IPS-NIHi7 (cell line): ENCODE measurements at regions not wholly inside any gene's neighbourhood (a gene's known extent, or its start where the extent isn't known, plus 50 kb on each side); places are given as distances from the start of the nearest gene placed in this dataset.

Experiments used
- DNase-seq: peaks from one replicate; pipeline ENCODE4 v3.0.0; 2012; ENCODE audit warnings: mixed read lengths; ENCODE audit errors: extremely low spot score

DNA sequence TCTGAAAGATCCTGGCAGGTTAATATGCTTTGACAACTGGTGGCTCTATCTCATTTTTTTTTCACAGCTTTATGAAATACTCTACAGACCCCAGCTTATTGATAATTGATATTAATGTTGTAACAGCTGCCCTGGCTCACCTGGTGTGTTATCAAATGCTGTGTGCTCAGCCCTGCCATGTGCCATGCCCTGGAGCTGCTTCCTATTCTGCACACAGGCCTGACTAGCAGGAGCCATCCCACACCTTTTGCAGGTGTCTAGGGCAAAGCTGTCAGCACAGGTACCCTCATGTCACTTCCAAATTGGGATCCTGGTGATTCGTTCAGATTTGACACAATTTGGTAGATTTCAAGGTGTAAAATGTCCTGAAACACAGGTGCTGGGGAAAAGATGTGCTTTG, 254.6 kb upstream of the MAN1A1 start:
- no peak for DNase-seq

DNA sequence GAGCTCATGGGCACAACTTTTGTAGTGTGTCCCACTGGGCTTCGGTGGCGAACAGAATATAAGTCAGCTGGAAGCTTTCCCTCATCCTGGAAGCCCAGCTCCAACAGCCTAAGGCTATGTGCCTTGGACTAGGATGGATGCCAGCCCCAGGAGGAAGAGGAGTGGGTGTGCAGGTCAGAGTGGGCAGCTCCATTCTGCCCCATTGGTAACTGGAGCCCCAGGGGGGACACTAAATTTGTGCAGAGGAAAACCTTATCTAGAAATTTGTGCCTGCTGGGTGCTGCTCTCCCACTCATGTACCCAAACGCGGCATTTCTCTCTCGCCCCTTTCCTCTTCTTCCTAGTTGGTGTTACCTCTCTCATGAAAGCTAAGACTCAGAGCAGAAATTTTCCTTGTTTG, 253.9 kb upstream of the MAN1A1 start:
- DNase-seq: no peak

DNA sequence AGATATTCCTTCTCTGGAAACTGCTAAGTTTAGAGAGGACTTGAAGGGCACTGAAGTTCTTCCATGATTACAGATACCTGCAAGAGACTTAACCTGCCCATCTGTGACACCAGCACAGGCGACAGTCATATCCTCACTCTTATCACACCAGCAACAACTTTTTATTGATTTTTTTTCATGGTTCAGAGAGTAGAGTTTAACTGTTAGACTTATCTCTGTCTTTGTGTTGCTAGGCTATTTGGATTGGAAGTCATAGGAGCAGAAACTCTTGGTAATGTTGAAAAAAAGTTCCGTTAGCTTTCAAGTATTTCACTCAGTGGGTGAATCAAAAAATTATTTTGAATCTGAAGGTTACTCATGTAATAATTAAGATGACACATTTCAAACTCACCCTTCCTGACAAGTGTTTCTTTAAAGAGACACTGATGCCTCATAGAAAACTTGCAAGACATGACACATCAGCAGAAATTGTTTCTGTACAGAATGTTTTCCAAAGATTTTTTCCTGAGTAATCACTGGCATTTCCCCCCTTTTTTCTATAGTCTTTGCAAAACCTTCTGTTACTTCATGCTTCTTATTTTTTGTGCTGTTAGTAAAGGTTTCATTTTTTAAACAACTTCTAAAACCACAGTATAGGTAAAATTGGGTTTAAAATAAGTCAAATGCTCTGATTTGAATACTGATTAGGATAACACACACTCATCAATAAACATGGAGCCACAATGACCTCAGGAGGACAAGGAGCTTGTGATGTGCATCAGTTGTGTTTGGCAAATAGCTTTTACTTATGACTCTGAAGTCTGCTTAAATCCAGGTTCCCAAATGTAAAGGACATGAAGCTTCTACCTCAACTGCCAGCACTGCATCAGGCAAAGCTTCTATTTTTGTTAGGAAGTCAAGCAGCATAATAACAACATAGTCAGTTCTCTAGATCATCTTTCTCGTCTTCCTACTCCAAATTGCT, 252.9 kb upstream of the MAN1A1 start:
- no peak for DNase-seq

DNA sequence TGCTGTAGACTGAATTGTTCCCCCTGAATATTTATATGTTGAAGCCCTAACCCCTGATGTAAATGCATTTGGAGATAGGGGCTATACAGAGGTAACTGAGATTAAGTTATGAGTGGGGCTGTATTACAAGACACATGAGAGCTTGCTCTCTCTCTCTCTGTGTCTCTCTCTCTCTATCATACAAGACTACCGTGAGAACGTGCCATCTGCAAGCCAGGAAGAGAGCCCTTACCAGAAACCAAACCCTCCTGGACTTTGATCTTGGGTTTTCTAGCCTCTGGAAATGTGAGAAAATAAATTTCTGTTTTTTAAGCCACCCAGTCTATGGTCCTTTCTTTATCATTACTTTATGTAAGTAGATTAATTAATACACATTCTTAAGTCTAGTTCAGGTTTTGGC, 249.3 kb upstream of the MAN1A1 start:
- no peak for DNase-seq

DNA sequence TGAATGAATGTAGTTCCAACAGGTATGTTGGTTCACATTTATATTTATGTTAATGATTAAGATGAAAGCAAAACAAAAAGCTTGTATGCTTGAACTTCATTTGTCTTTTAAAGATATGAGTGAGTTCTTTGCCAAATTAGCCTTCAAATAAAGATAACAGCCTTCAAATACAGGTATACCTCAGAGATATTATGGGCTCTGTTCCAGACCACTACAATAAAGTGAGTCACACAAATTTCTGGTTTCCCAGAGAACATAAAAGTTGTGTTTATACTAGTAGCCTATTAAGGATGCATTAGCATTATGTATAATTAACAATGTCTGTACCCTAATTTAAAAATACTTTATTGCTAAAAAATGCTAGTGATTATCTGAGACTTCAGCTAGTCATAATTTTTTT, 245.3 kb upstream of the MAN1A1 start:
- no peak for DNase-seq

DNA sequence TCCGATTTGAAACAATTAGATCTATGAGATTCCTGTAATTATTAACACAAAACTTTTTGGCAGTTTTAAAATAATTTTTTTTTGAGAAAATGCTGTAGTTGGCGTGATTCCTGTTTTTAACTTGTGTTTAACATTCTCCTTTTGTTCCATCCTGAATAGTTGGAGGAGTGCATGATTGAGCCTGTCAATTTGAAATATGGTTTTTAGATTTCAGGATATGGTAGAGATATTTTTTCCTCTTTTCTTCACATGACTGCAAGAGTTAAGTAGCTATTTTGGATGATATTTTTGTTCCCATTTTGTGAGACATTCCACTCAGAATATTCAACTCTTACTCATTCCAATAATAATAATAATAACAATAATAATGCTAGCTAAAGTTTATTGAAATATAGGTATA, 241.7 kb upstream of the MAN1A1 start:
- no peak for DNase-seq

DNA sequence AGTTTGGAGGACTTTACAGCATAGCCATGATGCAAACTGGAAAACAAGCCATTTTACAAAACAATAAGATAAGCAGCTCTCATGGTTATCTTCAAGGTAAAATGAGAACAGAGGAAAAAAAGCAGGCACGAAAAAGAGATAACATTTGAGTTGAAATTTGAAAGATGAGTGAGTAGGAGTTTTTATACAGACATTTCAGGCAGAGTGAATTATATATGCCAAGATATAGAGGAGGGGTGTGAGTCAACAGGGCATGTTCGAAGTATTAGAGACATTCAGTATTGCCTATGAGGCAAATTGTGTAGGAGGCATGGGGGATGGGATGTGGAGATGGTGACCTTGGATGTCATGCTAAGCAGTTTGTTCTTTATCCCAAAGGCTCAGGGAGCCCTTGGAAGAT, 240.5 kb upstream of the MAN1A1 start:
- DNase-seq: no peak

DNA sequence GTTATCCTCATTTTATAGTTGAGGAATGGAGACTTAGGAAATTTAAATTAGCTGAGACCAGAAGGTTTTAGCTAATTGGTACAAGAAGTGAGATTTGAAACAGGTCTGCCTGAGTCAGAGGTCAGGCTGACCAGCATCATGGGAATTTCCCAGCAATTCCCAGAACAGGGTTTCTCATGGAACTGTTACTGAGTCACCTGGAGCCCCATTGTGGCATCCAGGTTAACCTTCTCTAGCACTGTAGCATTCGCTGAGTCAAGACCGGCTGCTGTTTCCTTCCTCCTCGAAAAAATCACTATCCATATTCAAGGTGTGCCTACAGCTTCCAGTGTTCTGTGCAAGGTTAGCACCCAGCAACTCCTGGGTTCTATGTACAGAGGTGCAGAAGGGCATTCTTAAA, 238.0 kb upstream of the MAN1A1 start:
- peak; percentile 27 for DNase-seq

DNA sequence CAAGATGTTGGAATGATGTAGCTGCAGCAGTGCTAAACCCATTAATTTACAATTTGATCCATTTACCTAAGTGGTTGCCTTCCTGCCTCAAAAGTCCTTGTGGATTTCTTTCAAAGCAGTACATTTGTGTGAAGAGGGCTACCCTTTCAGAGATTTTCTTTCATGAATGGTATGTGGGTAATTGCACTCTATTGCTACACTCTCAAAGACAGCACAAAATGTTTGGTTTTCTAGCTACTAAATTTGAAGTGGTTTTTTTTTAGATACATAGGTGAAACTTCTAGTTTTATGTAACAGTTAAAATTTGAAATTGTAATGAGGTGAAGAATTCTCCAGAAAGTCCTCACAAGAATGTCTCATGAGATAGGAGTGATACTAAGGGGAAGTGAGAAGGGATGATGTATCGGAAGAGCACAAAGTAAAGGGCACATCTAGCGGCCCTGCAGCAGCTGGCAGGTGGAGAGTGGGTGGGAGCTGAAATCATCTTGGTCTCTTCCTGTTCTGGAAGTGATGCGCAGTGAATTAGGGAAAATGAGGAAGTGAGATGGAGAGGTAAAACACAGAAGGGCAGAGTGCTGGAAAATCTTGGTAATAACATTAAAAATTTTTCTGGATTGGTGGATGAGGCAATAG, 236.8 kb upstream of the MAN1A1 start:
- DNase-seq: no peak

DNA sequence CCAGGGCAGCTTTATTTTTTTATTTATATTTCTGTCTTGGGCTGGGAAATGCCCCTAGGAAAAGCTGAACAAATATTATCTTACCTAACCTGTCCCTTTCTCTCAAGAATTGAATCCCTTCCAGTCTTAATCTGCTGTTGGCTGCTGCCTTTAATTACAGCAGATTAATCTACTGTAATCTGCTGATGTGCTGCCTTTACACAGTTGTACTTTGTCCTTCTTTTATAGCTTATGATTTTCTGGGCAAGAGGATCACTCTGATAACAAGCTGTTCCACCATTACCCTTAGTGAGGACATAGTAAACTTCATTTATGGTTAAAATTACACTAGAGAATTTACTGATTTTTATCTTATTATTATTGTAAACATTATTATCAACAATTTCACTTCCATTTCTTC, 234.5 kb upstream of the MAN1A1 start:
- DNase-seq: no peak

DNA sequence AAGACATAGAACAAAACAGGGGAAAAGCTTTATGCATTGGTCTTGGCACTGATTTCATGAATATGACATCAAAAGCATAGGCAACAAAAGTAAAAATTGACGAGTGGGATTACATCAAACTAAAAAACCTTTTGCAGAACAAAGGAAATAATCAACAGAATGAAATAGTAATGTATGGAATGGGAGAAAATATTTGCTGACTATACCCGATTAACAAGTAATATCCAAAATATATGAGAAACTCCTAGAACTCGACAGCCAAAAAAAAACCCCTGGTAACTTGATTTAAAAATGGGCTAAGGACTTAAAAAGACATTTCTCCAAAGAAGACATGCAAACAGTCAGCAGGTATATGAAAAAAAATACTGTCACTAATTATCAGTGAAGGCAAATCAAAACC, 231.7 kb upstream of the MAN1A1 start:
- no peak for DNase-seq

DNA sequence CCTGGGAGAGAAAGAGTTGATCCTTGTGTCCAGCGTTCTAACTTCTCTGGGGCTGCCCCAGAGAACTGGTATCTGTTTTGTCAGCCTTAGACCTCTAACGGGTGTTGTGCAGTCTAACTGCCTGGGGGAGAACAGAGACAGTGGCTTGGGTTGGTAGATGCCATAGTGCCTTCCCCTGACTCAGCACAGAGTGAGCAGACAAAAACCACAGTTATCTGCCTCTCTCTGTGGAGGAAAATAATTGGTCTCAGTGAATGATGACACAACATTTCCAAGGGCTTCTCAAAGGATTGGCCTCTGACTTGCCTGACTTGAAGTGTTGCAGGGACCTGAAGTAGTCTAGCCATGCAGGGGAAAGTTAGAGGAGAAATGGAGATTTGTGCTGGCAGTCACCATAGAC, 226.2 kb upstream of the MAN1A1 start:
- DNase-seq: no peak

DNA sequence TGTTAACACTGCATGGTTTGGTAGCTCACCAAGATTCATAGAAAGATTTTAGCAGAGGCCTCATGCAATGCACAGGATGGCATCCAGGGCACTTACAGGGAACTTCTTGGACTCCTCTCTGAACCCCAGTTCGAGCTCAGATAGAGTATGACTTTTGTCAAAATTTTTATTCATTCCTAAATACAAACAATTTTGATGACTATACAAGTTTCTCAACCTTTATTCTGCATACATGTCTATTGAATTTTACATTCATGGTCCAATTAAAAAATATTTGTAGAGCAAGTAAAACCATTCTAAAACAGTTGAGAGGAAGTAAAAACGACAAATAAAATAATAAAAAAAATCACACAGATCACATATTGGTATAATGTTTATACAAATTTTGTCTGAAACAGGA, 219.0 kb upstream of the MAN1A1 start:
- no peak for DNase-seq

DNA sequence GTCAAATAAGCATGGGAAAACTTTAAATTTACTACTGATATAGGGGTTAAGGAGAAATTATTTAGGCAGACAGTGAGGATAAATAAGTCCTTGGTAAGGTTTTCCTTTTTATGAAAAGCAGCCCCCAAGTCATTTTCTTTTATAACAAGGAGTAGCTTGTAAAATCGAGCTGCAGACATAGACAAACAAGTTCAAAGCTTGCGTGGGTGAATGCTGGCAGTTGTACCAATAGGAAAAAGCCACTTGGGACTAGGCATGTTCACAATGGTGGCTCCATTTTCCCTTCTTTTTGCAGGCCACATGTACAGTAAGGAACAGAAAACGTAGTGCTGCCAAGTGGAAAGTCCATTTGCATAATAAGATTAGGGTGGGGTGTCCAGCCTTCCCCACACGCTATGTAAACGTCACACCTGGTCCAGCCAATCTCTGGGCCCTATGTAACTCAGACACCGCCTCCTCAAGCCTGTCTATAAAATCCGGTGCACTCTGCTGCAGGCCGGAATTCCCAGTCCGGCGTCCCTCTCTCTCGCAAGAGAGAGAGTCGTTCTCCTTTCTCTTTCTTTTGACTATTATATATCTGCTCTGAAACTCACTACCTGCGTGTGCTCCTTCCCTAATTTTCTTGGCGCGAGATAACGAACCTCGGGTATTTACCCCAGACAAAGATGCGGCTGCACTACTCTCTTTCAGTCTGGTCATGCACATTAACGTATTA, 217.1 kb upstream of the MAN1A1 start:
- DNase-seq: no peak

DNA sequence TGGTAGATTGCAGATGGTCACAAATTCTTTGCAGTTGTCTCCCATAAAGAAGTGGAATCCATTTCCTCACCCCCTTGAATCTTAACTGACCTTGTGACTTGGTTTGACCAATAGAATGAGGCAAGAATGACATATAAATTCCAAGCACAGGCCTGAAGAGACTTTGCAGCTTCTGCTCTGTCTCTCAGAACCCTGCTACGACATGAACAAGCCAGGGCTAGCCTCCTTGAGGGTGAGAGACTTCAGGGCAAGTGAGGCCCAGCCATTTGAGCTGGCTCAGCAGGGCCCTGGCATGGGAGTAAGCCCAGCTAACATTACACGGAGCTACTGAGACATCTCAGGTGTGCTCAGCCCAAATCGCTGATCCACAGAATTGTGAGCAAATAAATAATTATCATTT, 216.3 kb upstream of the MAN1A1 start:
- DNase-seq: no peak

DNA sequence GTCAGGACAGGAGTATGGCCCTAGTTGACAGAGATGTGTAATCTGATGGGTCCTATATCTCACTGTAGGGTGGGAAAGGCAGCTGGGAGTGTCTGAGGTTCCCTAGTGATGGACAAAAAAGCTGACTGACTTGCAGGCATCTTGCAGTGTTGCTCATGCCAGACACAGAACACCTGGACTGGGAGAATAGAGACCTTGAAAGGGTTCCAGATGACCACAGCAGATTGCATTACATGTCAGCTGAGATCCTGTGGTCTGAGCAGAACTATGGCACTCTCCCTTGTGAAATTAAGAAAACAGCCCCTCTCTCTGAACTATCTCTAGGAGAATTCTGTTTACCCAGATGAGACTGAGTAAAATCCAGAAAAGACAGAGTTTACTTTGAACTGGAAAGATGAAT, 212.6 kb upstream of the MAN1A1 start:
- no peak for DNase-seq

DNA sequence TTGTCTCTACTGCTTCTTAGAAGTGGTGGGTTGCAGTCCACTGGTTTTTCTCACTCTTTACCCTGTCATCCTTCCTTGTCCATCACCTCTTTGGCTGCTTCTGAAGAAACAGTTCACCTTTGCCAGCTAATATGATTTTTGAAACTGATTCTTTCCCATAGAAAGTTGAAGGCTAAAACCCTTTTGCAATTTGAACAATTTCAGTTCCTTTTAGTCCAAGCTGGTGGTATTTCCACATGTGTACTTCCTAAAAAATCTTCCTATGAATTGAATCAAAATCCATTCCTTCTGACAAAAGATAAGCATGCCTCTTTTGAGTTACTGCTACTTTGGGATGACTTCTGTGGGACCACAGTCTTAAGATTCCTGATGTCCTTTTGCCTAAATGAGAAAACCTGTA, 210.0 kb upstream of the MAN1A1 start:
- DNase-seq: no peak

DNA sequence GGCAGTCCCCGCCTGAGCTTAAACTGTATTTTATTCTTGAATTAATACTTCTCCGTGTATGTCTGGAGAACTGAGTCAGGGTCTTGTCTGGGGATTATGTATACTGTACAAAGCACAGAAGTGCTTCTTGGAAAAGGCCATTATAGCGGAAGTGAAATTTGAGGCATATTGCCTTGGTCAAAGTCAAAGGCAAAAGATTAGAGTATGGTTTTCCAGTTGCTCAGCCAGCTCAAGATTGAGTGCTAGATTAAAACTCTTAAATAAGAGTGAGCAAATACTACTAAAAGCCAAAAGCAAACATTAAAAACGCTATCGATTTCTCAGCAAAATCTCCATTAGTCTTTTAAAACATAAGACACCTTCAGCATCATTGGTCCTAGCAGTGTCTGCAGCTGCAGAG, 207.7 kb upstream of the MAN1A1 start:
- DNase-seq: no peak

DNA sequence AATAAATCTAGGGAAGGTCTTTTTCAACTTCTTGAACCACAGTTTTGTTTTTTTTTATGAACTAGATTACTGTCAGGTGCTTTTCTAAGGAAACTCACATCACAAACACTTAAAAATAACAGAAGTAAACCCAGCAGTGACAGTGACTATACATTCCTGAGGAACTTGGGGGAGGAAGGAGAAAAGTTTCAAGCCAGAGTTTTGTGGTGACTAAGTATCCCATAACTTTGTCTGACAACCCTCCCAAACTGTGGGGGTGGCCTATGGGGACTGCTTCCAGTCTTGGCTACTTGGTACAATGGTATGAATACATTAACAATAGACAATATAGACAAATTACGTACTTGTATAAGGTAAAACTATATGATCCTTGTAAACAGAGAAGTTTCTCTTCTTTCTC, 202.5 kb upstream of the MAN1A1 start:
- no peak for DNase-seq

DNA sequence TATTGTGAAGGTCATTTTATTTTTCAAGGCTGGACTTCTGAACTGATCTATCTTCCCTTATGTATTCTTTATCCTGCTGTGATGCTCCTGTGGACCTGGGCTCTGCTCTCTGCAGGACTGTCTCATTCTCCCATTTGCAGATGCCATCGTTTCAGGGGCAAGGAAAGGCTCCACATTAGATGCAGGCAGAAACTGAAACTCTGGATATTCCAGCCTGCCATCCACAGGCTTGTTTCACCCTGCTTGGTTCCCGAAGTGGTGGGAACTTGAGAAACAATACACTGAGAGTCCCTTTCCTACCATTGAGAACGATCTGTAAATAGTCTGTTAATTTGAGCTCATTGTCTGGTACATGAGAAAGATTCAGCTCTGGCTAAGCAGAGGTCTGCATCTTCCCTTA, 197.5 kb upstream of the MAN1A1 start:
- DNase-seq: no peak

DNA sequence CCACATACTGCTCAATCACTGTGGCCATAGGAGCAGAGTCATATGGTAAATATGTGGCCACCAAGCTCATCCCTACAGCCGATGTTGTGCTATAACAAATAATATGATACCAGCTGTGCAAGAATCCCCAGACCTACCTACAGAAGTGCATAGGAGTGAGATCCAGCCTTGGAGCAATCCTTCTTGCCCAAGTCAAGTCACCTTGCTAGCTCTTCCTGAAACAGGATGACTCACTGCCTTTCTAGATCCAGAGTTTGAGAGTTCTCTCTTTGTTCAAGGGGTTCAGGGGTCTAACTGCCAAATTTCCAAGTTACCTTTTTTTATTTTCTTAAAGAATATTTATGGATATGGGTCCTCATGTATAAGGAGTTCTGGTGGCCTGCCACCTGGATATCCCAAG, 195.7 kb upstream of the MAN1A1 start:
- no peak for DNase-seq

DNA sequence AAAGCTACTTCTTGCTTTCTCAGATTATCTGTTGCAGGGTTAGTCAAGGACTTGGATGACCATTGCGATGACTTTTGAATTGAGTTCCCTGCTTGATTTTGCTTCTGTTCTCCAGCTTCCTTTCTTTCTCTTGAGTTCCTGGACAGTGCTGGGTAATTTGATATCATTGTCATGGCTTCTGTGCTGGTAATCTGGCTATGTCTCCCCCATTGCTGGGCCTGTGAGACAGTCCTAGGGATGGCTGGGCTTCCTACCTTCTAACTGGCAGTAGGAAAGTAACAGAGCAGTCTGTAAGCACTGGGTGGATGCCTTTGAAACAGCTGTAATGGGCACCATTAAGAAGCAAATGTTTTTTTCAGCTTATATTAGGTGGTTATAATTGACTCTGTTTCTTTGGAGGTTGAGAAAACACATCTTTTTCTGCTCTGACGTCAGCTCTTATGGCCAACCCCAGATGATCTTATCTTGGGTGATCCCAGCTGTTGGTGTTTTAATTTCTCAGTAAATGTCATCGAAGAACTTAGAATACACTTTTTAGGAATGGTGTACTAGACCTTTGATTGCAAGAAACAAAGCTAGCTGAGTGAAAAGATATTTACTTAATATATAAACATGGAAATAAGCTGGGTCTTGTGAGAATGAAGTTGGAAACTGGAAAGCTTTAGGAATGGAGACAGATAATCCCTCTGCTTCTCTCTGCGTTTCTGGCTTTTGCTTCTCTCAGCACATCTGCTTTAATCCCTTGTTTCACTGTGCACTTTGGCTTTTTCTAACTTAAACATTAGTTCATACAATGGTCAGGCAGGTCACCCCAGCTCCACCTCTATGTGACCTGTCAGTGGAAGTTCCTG, 195.0 kb upstream of the MAN1A1 start:
- no peak for DNase-seq
